ENCODE measurements at regions not wholly inside any gene's neighbourhood (a gene's known extent, or its start where the extent isn't known, plus 50 kb on each side); places are given as distances from the start of the nearest gene placed in this dataset.

DNA sequence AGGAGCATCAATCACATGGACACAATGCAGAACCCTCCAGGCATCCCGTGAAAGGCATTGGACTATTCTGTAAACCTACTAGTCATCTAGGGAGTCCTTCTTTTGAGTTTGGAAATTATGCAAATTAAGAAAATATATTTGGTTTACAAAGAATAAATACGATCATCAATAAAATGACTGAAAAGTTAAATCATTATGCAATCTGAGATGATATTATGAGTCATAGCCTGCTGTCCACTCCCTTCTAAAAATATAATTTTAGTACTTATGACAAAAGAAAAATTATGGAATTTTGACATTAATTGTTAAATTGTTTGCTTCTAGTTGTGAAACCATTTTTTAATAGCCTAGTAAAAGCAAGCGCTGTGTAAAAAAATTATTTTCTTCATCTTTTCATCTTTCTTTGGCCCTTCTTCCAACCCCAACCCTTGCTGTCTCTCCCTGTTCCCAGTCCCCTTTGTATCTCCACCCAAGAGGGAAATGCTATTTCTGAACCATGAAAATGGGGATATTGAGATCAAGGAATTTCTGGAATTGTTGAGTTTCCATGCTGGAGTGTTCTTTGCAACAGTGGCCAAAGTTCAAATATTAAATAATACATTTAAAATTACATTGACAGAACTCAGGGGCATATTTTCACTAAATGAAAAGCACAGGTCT lies 599.8 kb downstream of the COL12A1 start:
- Histone ChIP-seq H3K4me2 (ENCODE audit: low read length) (no peak overlapping the region), H2BK5ac (ENCODE audit: low read depth, low read length, poor library complexity) (peak overlapping the region; percentile 33), H3K18ac (ENCODE audit: low read length) (no peak overlapping the region), H3K79me2 (ENCODE audit: control insufficient read depth, insufficient read depth, low read length, poor library complexity) (no peaks in the 10 kb centered on the region), H2AK5ac (ENCODE audit: low read length) (no peak overlapping the region), H2BK12ac (ENCODE audit: low read length) (peak overlapping the region; percentile 69), H3K9me3 (ENCODE audit: insufficient read depth, low read depth, low read length) (no peaks in the 10 kb centered on the region), H3K14ac (ENCODE audit: low read length) (no peak overlapping the region), H3K9ac (ENCODE audit: low read length) (no peak overlapping the region), H3K4me1 (ENCODE audit: control insufficient read depth in 1 of 2, insufficient read depth in 2 of 2, low read length in 2 of 2) (peaks cover 0 to 3% of the 10 kb centered on the region in 2 experiments), H4K91ac (ENCODE audit: low read depth, low read length) (peak overlapping the region; percentile 73), H3K27me3 (ENCODE audit: insufficient read depth, low read length) (no peaks in the 10 kb centered on the region), H4K8ac (ENCODE audit: low read depth, low read length) (no peak overlapping the region), H3K79me1 (ENCODE audit: low read length) (peaks cover 10% of the 10 kb centered on the region), H2AFZ (ENCODE audit: insufficient read depth, low read length, poor library complexity) (no peak overlapping the region), H4K12ac (ENCODE audit: low read depth, low read length) (no peak overlapping the region), H3K23ac (ENCODE audit: low read length) (no peak overlapping the region), H3K36me3 (ENCODE audit: control insufficient read depth in 1 of 2, insufficient read depth in 2 of 2, low read length in 2 of 2) (no peaks in the 10 kb centered on the region), H2BK120ac (ENCODE audit: insufficient read depth, low read length, poor library complexity) (peak overlapping the region; percentile 88), H3K4ac (ENCODE audit: low read depth, low read length) (no peak overlapping the region), H3K4me3 (ENCODE audit: low read depth, low read length) (no peak overlapping the region), H3K27ac (ENCODE audit: low read depth, low read length) (peak overlapping the region; percentile 89)
- WGBS (ENCODE audit: extremely low coverage, insufficient coverage, insufficient read length): no CpG with 5 or more reads among the region's 3 CpGs
- DNase-seq: no peak

DNA sequence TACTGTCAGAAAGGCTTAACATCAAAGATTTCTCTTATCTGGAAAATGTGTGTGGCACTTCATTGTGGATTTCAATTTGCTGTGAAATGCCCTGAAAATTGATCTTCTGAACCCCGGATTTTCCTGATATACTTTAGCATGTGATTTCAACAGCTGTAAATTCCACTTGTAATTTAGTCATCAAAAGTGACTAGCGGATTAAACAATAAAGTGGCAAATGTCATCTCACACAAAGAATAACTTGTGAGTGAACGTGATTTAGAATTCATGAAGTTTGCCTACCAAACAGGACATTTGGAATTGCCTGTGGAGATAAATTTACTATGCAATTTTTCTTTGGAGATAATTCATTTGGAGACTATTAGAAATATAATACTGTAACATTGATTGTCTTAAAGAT lies 601.6 kb downstream of the COL12A1 start:
- no peak for DNase-seq
- no CpG with 5 or more reads among the region's 3 CpGs for WGBS (ENCODE audit: extremely low coverage, insufficient coverage, insufficient read length)
- H3K27me3 ChIP-seq (ENCODE audit: insufficient read depth, low read length): no peaks in the 10 kb centered on the region

DNA sequence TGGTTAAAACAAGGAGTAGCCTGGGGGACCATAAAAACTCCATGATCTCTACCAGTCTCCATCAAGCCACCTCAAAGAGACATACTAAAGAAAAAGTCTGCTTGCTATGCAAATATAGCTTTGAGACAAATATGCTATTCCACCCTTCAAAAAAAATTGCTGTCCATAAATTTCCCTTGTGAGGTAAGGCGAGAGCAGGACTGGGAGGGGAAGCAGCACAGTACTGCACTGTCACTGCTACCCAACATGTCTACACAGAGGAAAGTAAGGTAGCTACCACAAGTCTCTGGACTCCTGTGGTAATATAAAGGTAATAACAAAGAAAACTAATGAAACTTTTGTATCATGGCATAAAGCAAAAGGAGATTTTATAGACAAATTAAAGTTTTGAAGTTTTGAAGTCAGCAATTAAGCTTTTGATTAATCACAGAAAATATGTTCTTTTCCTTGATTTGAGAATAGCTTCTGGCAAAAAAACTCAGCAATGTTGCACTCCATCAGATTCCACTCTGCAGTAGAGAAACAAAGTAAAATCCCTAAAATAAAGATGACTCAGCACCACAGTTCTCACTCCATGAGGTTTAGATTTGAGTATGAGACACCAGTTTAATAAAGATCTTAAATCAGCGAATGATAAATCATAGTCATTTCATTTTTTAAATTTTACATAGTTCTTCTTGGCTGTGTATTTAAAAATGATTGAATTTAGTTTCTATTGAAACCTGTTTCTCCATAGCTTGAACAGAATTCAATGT lies 602.4 kb downstream of the COL12A1 start:
- H3K4me1 ChIP-seq (ENCODE audit: control insufficient read depth in 1 of 2, insufficient read depth in 2 of 2, low read length in 2 of 2): peaks cover 0 to 3% of the 10 kb centered on the region in 2 experiments
- H3K27me3 ChIP-seq (ENCODE audit: insufficient read depth, low read length): no peaks in the 10 kb centered on the region
- H4K12ac ChIP-seq (ENCODE audit: low read depth, low read length): no peak overlapping the region
- H2AK5ac ChIP-seq (ENCODE audit: low read length): no peak overlapping the region
- no peak overlapping the region for H3K4me3 ChIP-seq (ENCODE audit: low read depth, low read length)
- no peak overlapping the region for H3K4ac ChIP-seq (ENCODE audit: low read depth, low read length)
- H2AFZ ChIP-seq (ENCODE audit: insufficient read depth, low read length, poor library complexity): no peak overlapping the region
- no peak overlapping the region for H4K91ac ChIP-seq (ENCODE audit: low read depth, low read length)
- H2BK120ac ChIP-seq (ENCODE audit: insufficient read depth, low read length, poor library complexity): no peak overlapping the region
- no CpG with 5 or more reads among the region's 2 CpGs for WGBS (ENCODE audit: extremely low coverage, insufficient coverage, insufficient read length)
- no peak overlapping the region for H3K18ac ChIP-seq (ENCODE audit: low read length)
- no peak overlapping the region for H3K4me2 ChIP-seq (ENCODE audit: low read length)
- H3K79me1 ChIP-seq (ENCODE audit: low read length): peaks cover 5% of the 10 kb centered on the region
- H3K27ac ChIP-seq (ENCODE audit: low read depth, low read length): no peak overlapping the region
- no peaks in the 10 kb centered on the region for H3K36me3 ChIP-seq (ENCODE audit: control insufficient read depth in 1 of 2, insufficient read depth in 2 of 2, low read length in 2 of 2)
- no peak overlapping the region for H3K14ac ChIP-seq (ENCODE audit: low read length)
- no peak overlapping the region for H4K8ac ChIP-seq (ENCODE audit: low read depth, low read length)
- no peak overlapping the region for H2BK5ac ChIP-seq (ENCODE audit: low read depth, low read length, poor library complexity)
- no peaks in the 10 kb centered on the region for H3K9me3 ChIP-seq (ENCODE audit: insufficient read depth, low read depth, low read length)
- no peak overlapping the region for H2BK12ac ChIP-seq (ENCODE audit: low read length)
- H3K9ac ChIP-seq (ENCODE audit: low read length): no peak overlapping the region
- H3K79me2 ChIP-seq (ENCODE audit: control insufficient read depth, insufficient read depth, low read length, poor library complexity): no peaks in the 10 kb centered on the region
- DNase-seq: no peak
- no peak overlapping the region for H3K23ac ChIP-seq (ENCODE audit: low read length)

More for the DNA sequence above, 601.6 kb downstream of the COL12A1 start:
- Histone ChIP-seq H2BK120ac (ENCODE audit: insufficient read depth, low read length, poor library complexity) (no peak overlapping the region), H2AK5ac (ENCODE audit: low read length) (no peak overlapping the region), H3K27ac (ENCODE audit: low read depth, low read length) (no peak overlapping the region), H3K9me3 (ENCODE audit: insufficient read depth, low read depth, low read length) (no peaks in the 10 kb centered on the region), H4K8ac (ENCODE audit: low read depth, low read length) (no peak overlapping the region), H3K4ac (ENCODE audit: low read depth, low read length) (no peak overlapping the region), H3K18ac (ENCODE audit: low read length) (no peak overlapping the region), H3K4me3 (ENCODE audit: low read depth, low read length) (no peak overlapping the region), H3K4me1 (ENCODE audit: control insufficient read depth in 1 of 2, insufficient read depth in 2 of 2, low read length in 2 of 2) (peaks cover 0 to 3% of the 10 kb centered on the region in 2 experiments), H3K14ac (ENCODE audit: low read length) (no peak overlapping the region), H2AFZ (ENCODE audit: insufficient read depth, low read length, poor library complexity) (no peak overlapping the region), H2BK12ac (ENCODE audit: low read length) (no peak overlapping the region), H4K91ac (ENCODE audit: low read depth, low read length) (no peak overlapping the region), H3K36me3 (ENCODE audit: control insufficient read depth in 1 of 2, insufficient read depth in 2 of 2, low read length in 2 of 2) (no peaks in the 10 kb centered on the region), H3K79me1 (ENCODE audit: low read length) (peaks cover 8% of the 10 kb centered on the region), H2BK5ac (ENCODE audit: low read depth, low read length, poor library complexity) (no peak overlapping the region), H3K4me2 (ENCODE audit: low read length) (no peak overlapping the region), H3K79me2 (ENCODE audit: control insufficient read depth, insufficient read depth, low read length, poor library complexity) (no peaks in the 10 kb centered on the region), H3K23ac (ENCODE audit: low read length) (no peak overlapping the region), H3K9ac (ENCODE audit: low read length) (no peak overlapping the region), H4K12ac (ENCODE audit: low read depth, low read length) (no peak overlapping the region)

DNA sequence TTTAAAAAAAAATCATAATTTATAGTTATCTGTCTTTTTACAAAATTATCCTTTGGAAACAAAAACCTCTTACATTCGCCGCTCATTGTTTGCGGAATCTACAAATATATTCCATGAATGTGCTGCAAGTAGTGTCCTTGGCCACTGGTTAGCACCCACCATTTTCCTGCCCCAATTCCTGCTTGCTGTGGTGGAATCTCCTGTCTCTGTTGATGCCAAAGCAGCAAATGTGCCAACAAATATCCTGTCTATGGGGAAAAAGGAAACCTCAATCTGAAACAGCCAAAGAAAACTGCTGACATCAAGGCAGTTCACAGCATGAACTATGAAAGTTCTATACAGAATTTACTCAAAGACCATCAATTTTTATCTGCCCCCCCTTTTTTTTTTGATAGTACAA lies 603.6 kb downstream of the COL12A1 start:
- no peak overlapping the region for H4K8ac ChIP-seq (ENCODE audit: low read depth, low read length)
- DNase-seq: no peak
- H2BK12ac ChIP-seq (ENCODE audit: low read length): no peak overlapping the region

More for the DNA sequence above, 603.6 kb downstream of the COL12A1 start:
- Histone ChIP-seq H3K23ac (ENCODE audit: low read length) (no peak overlapping the region), H3K4ac (ENCODE audit: low read depth, low read length) (no peak overlapping the region), H3K4me2 (ENCODE audit: low read length) (no peak overlapping the region), H2BK120ac (ENCODE audit: insufficient read depth, low read length, poor library complexity) (no peak overlapping the region), H2BK5ac (ENCODE audit: low read depth, low read length, poor library complexity) (no peak overlapping the region), H3K14ac (ENCODE audit: low read length) (no peak overlapping the region), H3K79me2 (ENCODE audit: control insufficient read depth, insufficient read depth, low read length, poor library complexity) (no peaks in the 10 kb centered on the region), H4K91ac (ENCODE audit: low read depth, low read length) (no peak overlapping the region), H3K27me3 (ENCODE audit: insufficient read depth, low read length) (no peaks in the 10 kb centered on the region), H4K12ac (ENCODE audit: low read depth, low read length) (no peak overlapping the region), H2AFZ (ENCODE audit: insufficient read depth, low read length, poor library complexity) (no peak overlapping the region), H3K4me1 (ENCODE audit: control insufficient read depth in 1 of 2, insufficient read depth in 2 of 2, low read length in 2 of 2) (peaks cover 0 to 3% of the 10 kb centered on the region in 2 experiments), H3K18ac (ENCODE audit: low read length) (no peak overlapping the region), H3K36me3 (ENCODE audit: control insufficient read depth in 1 of 2, insufficient read depth in 2 of 2, low read length in 2 of 2) (no peaks in the 10 kb centered on the region), H3K27ac (ENCODE audit: low read depth, low read length) (no peak overlapping the region), H3K4me3 (ENCODE audit: low read depth, low read length) (no peak overlapping the region), H2AK5ac (ENCODE audit: low read length) (no peak overlapping the region), H3K9me3 (ENCODE audit: insufficient read depth, low read depth, low read length) (no peaks in the 10 kb centered on the region), H3K9ac (ENCODE audit: low read length) (no peak overlapping the region), H3K79me1 (ENCODE audit: low read length) (peaks cover 5% of the 10 kb centered on the region)
- WGBS (ENCODE audit: extremely low coverage, insufficient coverage, insufficient read length): no CpG with 5 or more reads among the region's 3 CpGs
